Karpas-422 (cell line): ENCODE measurements at regions not wholly inside any gene's neighbourhood (a gene's known extent, or its start where the extent isn't known, plus 50 kb on each side); places are given as distances from the start of the nearest gene placed in this dataset.

Experiments used
- DNase-seq: peaks from one replicate; pipeline ENCODE4 v3.0.0-alpha.2; 2015
- H2AFZ ChIP-seq: fragments of 200-600 bp; sonication (generic); 2 replicates; pipeline ENCODE4 v1.6.1; 2014; ENCODE audit warnings: antibody characterized with exemption, low read length, mixed read lengths
- H3K27ac ChIP-seq: fragments of 200-600 bp; sonication (generic); 2 replicates; pipeline ENCODE4 v1.5.1; 2014; ENCODE audit warnings: mild to moderate bottlenecking, low read length, moderate library complexity
- H3K27me3 ChIP-seq: fragments of 200-600 bp; sonication (generic); 2 replicates; pipeline ENCODE4 v1.6.1; 2014; ENCODE audit warnings: low read length, mixed read lengths
- H3K36me3 ChIP-seq: fragments of 200-600 bp; sonication (generic); 2 replicates; pipeline ENCODE4 v1.6.1; 2014; ENCODE audit warnings: low read length, mixed read lengths; ENCODE audit not compliant: insufficient read depth
- H3K4me1 ChIP-seq: fragments of 200-600 bp; sonication (generic); 2 replicates; pipeline ENCODE4 v1.6.1; 2014; ENCODE audit warnings: mild to moderate bottlenecking, low read length, mixed read lengths
- H3K4me2 ChIP-seq: fragments of 200-600 bp; sonication (generic); 2 replicates; pipeline ENCODE4 v1.6.1; 2014; ENCODE audit warnings: low read length, low read depth, mild to moderate bottlenecking; ENCODE audit not compliant: poor library complexity, severe bottlenecking
- H3K4me3 ChIP-seq: fragments of 200-600 bp; sonication (generic); 2 replicates; pipeline ENCODE4 v1.5.1; 2014; ENCODE audit warnings: mild to moderate bottlenecking, antibody characterized with exemption, low read length, mixed read lengths
- H3K79me2 ChIP-seq: fragments of 200-600 bp; sonication (generic); 2 replicates; pipeline ENCODE4 v1.6.1; 2014; ENCODE audit warnings: mild to moderate bottlenecking, low read length, mixed read lengths
- H3K9ac ChIP-seq: fragments of 200-600 bp; sonication (generic); 2 replicates; pipeline ENCODE4 v1.6.0; 2014; ENCODE audit warnings: low read length
- H3K9me2 ChIP-seq: fragments of 200-600 bp; sonication (generic), shearing (Covaris generic); replicated peaks from 2 replicates; pipeline ENCODE4 v1.6.0; 2014; ENCODE audit warnings: mild to moderate bottlenecking, low read length, moderate library complexity; ENCODE audit not compliant: insufficient read depth
- H3K9me3 ChIP-seq: fragments of 300-700, 200-600 bp; sonication (generic); 2 replicates; pipeline ENCODE4 v1.6.1; 2014; ENCODE audit warnings: low read length, mixed read lengths
- H4K20me1 ChIP-seq: fragments of 200-600 bp; sonication (generic); 2 replicates; pipeline ENCODE4 v1.6.1; 2014; ENCODE audit warnings: mild to moderate bottlenecking, antibody characterized with exemption, low read length, low read depth; ENCODE audit not compliant: insufficient read depth

DNA sequence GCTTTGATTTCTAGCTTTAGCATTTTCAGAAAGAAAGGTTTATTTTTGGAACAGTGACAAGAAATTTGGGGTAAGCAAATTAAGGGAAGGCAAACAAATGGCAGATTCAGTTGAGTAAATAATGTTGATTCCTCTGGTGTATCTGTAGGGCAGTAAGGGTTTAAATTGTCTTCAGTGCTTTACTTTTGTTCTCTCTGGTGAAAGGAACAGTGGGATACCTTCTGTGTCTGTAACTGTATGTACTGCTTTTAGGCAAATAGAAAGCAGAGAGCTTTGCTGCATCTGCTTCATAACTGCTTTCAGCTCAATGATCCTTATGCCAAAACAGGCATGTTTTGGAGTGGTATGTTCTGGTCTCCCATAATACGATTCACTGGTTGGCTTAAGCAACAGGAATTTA lies 932.1 kb upstream of the SLIT2 start:
- DNase-seq = no peak
- Histone ChIP-seq H3K36me3 (no peaks in the 10 kb centered on the region), H3K9me2 (no peaks in the 10 kb centered on the region), H4K20me1 (no peaks in the 10 kb centered on the region), H3K27me3 (no peaks in the 10 kb centered on the region), H3K79me2 (no peaks in the 10 kb centered on the region), H3K27ac (no peak overlapping the region), H3K4me1 (no peaks in the 10 kb centered on the region), H3K4me2 (no peak overlapping the region), H2AFZ (no peak overlapping the region), H3K9me3 (peaks cover 35% of the 10 kb centered on the region), H3K9ac (no peak overlapping the region), H3K4me3 (no peak overlapping the region)

DNA sequence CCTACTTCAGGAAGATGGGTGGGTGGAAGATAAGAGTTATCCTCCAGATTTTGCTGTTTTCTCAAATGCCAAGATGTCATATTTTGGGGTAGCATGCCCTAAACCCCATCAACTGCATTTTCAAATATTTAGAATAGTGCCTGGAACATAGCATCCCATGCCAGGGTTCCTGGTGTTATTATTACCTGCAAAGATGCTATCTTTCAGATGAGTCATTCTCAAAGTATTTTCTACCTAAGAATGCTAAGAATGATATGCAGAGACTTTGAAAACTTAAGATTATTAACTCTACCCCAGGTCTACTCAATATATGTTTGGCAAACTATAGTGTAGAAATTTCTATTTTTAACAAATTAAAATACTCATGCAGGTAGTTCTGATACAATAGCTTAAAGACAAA lies 934.3 kb upstream of the SLIT2 start:
- Histone ChIP-seq H3K36me3 (no peaks in the 10 kb centered on the region), H3K4me2 (no peak overlapping the region), H3K9me3 (peaks cover 28% of the 10 kb centered on the region), H3K27me3 (no peaks in the 10 kb centered on the region), H3K4me1 (no peaks in the 10 kb centered on the region), H3K4me3 (no peak overlapping the region), H3K9me2 (no peaks in the 10 kb centered on the region), H3K9ac (no peak overlapping the region), H4K20me1 (no peaks in the 10 kb centered on the region), H3K27ac (no peak overlapping the region), H2AFZ (no peak overlapping the region), H3K79me2 (no peaks in the 10 kb centered on the region)
- no peak for DNase-seq

DNA sequence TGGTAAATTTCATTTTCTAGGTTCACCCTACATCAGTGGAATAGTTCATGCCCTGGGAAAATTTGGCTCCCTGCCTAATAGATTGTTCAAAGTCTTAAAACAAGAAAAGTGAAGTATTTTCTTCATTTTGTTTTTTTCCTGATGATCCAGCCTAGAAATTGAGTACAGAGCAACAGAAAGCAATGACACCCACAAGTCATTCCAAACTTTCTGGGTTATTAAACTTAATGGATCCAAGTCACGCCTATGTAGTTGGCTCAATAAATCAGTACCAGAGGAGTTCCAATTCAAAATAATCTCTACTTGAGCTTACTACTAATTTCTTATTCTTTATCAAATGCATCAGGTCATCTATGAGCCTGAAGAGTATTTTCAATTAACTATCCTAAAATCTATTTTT lies 937.6 kb upstream of the SLIT2 start:
- Histone ChIP-seq H2AFZ (no peak overlapping the region), H3K4me1 (no peaks in the 10 kb centered on the region), H3K27me3 (no peaks in the 10 kb centered on the region), H3K9me3 (peaks cover 28% of the 10 kb centered on the region), H3K79me2 (no peaks in the 10 kb centered on the region), H3K4me2 (no peak overlapping the region), H3K36me3 (no peaks in the 10 kb centered on the region), H4K20me1 (no peaks in the 10 kb centered on the region), H3K27ac (no peak overlapping the region), H3K4me3 (no peak overlapping the region), H3K9me2 (no peaks in the 10 kb centered on the region), H3K9ac (no peak overlapping the region)
- no peak for DNase-seq

DNA sequence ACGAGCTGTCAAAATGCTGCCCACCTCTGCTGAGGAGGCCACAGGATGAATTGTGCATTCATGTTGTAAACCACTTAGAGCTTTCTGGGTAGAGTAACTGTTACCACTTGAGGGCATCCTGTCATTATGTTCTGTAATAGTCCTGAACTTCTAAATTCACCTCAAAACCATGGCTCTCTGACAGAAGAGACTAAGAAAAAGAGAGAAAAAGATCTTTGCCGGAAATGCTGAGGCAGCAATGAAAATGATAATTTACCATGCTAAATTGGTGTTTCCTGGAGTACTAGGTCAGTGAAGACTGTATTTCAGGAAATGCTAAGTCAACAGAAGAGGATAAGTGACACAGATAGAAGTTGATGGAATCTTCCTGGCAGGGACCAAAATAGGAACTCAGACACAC lies 942.3 kb upstream of the SLIT2 start:
- H3K9me2 ChIP-seq = no peaks in the 10 kb centered on the region
- H3K9me3 ChIP-seq = peaks cover 9% of the 10 kb centered on the region
- H4K20me1 ChIP-seq = no peaks in the 10 kb centered on the region
- H3K4me3 ChIP-seq = no peak overlapping the region
- no peak overlapping the region for H3K27ac ChIP-seq
- no peaks in the 10 kb centered on the region for H3K4me1 ChIP-seq
- no peaks in the 10 kb centered on the region for H3K36me3 ChIP-seq
- H3K79me2 ChIP-seq = no peaks in the 10 kb centered on the region
- no peak overlapping the region for H2AFZ ChIP-seq
- no peak for DNase-seq
- no peaks in the 10 kb centered on the region for H3K27me3 ChIP-seq
- no peak overlapping the region for H3K9ac ChIP-seq
- H3K4me2 ChIP-seq = no peak overlapping the region

DNA sequence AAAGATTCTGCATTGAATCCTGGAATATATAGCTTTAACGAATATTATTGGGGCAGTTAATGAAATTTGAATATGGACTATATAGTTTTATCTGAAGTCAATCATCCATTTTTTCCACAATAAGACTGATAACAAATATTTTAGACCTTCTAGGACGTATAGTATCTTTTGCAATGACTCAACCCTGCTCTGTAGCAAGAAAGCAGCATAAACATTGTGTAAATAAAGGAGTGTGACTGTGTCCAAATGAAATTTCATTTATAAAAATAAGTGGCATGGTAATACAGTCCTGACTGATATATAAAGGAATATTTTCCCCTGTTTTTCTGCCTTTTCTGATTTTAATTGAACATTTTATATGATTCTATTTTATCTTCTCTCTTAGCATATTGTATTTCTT lies 947.7 kb upstream of the SLIT2 start:
- Histone ChIP-seq H3K4me1 (no peaks in the 10 kb centered on the region), H3K79me2 (no peaks in the 10 kb centered on the region), H3K36me3 (no peaks in the 10 kb centered on the region), H3K9me3 (peaks cover 13% of the 10 kb centered on the region; the same call in 1 of the 2 replicates), H3K9me2 (no peaks in the 10 kb centered on the region), H3K27ac (no peak overlapping the region), H2AFZ (no peak overlapping the region), H3K4me3 (no peak overlapping the region), H4K20me1 (no peaks in the 10 kb centered on the region), H3K4me2 (no peak overlapping the region), H3K9ac (no peak overlapping the region), H3K27me3 (no peaks in the 10 kb centered on the region)
- DNase-seq = no peak

DNA sequence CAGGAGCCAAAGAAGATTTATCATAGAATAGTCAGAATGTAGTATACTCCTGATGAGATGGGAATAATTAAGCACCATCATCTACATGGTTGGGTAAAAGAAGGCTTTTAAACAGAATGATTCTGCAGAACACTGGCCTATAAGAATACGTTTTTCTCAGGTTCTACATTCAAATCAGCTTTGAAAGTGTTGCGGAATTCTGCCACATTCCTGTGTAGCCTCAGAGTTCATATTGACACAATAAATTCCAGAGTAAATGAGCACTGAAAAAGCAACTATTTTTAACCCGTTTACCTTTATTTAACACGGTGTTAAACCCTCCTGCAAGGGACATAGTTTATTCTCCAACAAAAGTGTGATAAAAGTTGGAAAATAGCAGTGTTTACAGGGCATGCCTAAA lies 950.2 kb upstream of the SLIT2 start:
- H4K20me1 ChIP-seq = no peaks in the 10 kb centered on the region
- no peak overlapping the region for H3K4me2 ChIP-seq

DNA sequence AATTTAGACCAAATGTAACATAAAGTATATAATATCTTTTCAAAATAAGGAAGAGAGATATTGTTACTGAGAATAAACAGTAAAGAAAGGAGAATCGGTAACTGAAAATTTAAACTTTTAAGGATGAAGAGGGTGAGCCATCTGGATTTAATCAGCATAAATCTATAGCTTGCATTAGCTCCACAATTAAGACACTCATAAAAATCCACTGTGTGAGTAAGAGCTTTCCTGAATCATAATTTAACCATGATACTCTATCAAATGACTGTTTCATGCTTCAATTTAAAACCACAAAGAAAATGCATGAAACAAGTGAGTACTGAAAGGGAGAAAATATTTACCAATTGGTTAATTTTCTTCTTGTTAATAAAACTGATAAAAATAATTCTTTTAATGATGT lies 951.5 kb upstream of the SLIT2 start:
- Histone ChIP-seq H3K36me3 (no peaks in the 10 kb centered on the region), H3K27me3 (no peaks in the 10 kb centered on the region), H3K4me3 (no peak overlapping the region), H3K9ac (no peak overlapping the region), H3K79me2 (no peaks in the 10 kb centered on the region), H3K9me2 (no peaks in the 10 kb centered on the region), H3K4me2 (no peak overlapping the region), H2AFZ (no peak overlapping the region), H4K20me1 (no peaks in the 10 kb centered on the region), H3K9me3 (peaks cover 15% of the 10 kb centered on the region; the same call in 1 of the 2 replicates), H3K4me1 (no peaks in the 10 kb centered on the region), H3K27ac (no peak overlapping the region)
- DNase-seq = no peak

More for the DNA sequence above, 950.2 kb upstream of the SLIT2 start:
- H3K9me3 ChIP-seq = peaks cover 17% of the 10 kb centered on the region; the same call in 1 of the 2 replicates
- H3K27ac ChIP-seq = no peak overlapping the region
- no peaks in the 10 kb centered on the region for H3K4me1 ChIP-seq
- no peaks in the 10 kb centered on the region for H3K36me3 ChIP-seq
- no peaks in the 10 kb centered on the region for H3K27me3 ChIP-seq
- no peak overlapping the region for H3K4me3 ChIP-seq
- no peak overlapping the region for H3K9ac ChIP-seq
- no peak overlapping the region for H2AFZ ChIP-seq
- no peak for DNase-seq
- no peaks in the 10 kb centered on the region for H3K9me2 ChIP-seq
- no peaks in the 10 kb centered on the region for H3K79me2 ChIP-seq

DNA sequence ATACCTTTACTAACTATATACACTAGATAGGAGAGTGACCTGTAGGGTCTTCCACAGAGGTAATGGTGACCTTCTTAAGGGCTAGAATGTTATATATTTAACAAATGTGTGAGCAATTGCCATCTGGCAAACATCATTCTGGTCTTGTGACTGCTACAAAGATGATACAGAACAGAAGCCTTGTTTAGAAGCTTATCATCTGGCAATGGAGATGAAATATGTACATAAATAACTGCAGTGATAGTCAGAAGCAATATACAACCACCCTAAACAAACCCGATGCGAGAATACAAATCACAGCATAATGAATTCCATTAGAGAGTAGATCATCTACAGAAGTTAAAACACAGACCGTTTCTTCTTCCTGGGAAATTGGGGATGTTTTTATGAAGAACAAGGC lies 952.7 kb upstream of the SLIT2 start:
- DNase-seq = no peak
- Histone ChIP-seq H3K27ac (no peak overlapping the region), H4K20me1 (no peaks in the 10 kb centered on the region), H3K79me2 (no peaks in the 10 kb centered on the region), H3K9ac (no peak overlapping the region), H3K27me3 (no peaks in the 10 kb centered on the region), H3K4me2 (no peak overlapping the region), H3K4me1 (no peaks in the 10 kb centered on the region), H3K4me3 (no peak overlapping the region), H2AFZ (no peak overlapping the region), H3K36me3 (no peaks in the 10 kb centered on the region), H3K9me2 (no peaks in the 10 kb centered on the region), H3K9me3 (peaks cover 22% of the 10 kb centered on the region)

DNA sequence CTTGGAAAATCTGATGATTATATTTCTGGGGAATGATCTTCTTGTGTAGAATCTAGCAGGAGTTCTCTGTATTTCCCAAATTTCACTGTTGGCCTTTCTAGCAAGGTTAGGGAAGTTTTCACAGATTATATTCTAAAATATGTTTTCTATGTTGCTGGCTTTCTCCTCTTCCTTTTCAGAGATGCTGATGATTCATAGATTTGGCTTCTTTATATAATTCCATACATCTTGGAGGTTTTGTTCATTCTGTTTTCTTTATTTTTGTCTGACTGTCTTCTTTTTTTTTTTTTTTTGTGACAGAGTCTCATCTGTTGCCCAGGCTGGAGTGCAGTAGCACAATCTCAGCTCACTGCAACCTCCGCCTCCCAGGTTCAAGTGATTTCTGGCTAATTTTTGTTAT lies 957.9 kb upstream of the SLIT2 start:
- no peaks in the 10 kb centered on the region for H4K20me1 ChIP-seq
- H3K9ac ChIP-seq = no peak overlapping the region
- H2AFZ ChIP-seq = no peak overlapping the region
- H3K9me3 ChIP-seq = peaks cover 28% of the 10 kb centered on the region
- H3K79me2 ChIP-seq = no peaks in the 10 kb centered on the region
- no peak overlapping the region for H3K27ac ChIP-seq
- H3K4me1 ChIP-seq = no peaks in the 10 kb centered on the region
- DNase-seq = no peak
- no peaks in the 10 kb centered on the region for H3K9me2 ChIP-seq
- H3K4me3 ChIP-seq = no peak overlapping the region
- H3K27me3 ChIP-seq = no peaks in the 10 kb centered on the region
- no peaks in the 10 kb centered on the region for H3K36me3 ChIP-seq
- H3K4me2 ChIP-seq = no peak overlapping the region
